Right lobe of liver (tissue), 6 donors: ENCODE measurements at regions not wholly inside any gene's neighbourhood (a gene's known extent, or its start where the extent isn't known, plus 50 kb on each side); places are given as distances from the start of the nearest gene placed in this dataset.

Experiments
- ATAC-seq, 4 donors: fragments of 200-7000 bp; cut with Tn5 transposase; one replicate each; pipeline ENCODE4 v1.9.1; 2020; ENCODE audit warnings: mild to moderate bottlenecking in 4 of 4, moderate library complexity in 4 of 4
- DNase-seq, 3 donors: peaks; one replicate each; pipeline ENCODE4 v3.0.0-alpha.2; 2020
- H3K27ac ChIP-seq, 3 donors: fragments of 200-600 bp; one replicate each; pipeline ENCODE4 v1.8.0; 2022
- H3K27me3 ChIP-seq, 2 donors: fragments of 200-600 bp; one replicate each; pipeline ENCODE4 v1.8.0; 2022
- H3K36me3 ChIP-seq, 4 donors: fragments of 200-600 bp; sonication (generic) in 1 of 4; one replicate each; pipeline versions ENCODE4 v1.5.1 to v1.8.0; 2017 to 2022; ENCODE audit warnings: control low read depth in 1 of 4
- H3K4me1 ChIP-seq, 4 donors: fragments of 200-600 bp; sonication (generic) in 1 of 4; one replicate each; pipeline versions ENCODE4 v1.5.1 to v1.8.0; 2017 to 2022; ENCODE audit warnings: control low read depth in 1 of 4
- H3K4me3 ChIP-seq, 3 donors: fragments of 200-600 bp; one replicate each; pipeline ENCODE4 v1.8.0; 2022
- H3K9me3 ChIP-seq, 4 donors: fragments of 200-600 bp; sonication (generic) in 1 of 4; one replicate each; pipeline versions ENCODE4 v1.5.1 to v1.8.0; 2017 to 2022; ENCODE audit warnings: control low read depth in 1 of 4
- POLR2A ChIP-seq: fragments of 450-650 bp; IDR thresholded peaks from one replicate; pipeline ENCODE4 v1.6.1; 2017; ENCODE audit warnings: antibody characterized with exemption, mild to moderate bottlenecking
- WGBS: methylation state at CpG from one replicate; pipeline ENCODE4 v1.1.6; 2018; ENCODE audit warnings: low coverage, low lambda C conversion rate; ENCODE audit not compliant: insufficient coverage; ENCODE audit errors: missing lambda C conversion rate; 5-methylcytosine and 5-hydroxymethylcytosine counted together
- intact Hi-C, 2 donors: fragments of 100-400 bp; cut with DNase I; formaldehyde crosslinking; loops; one replicate each; pipeline versions ENCODE4 v1.11.2 to v1.14.1; 2022
- TF ChIP-seq, protein P1 (sequence below), 4 donors: fragments of 200-600 bp in 3 of 4; fragments of 450-650 bp in 1 of 4; IDR thresholded peaks; one replicate each; pipeline versions ENCODE4 v1.5.1 to v1.8.0; 2016 to 2022; ENCODE audit warnings: antibody characterized with exemption in 4 of 4, mild to moderate bottlenecking in 2 of 4
- donor health status: DM: no; HTN: yes; CAD: no.
- donor health status: DM: no; HTN: no; CAD: no.
- donor health status: DM: no; HTN: no; CAD: no.
- donor health status: DM: no; HTN: yes; CAD: no.
- donor health status: DM: no; HTN: yes; CAD: no.

DNA sequence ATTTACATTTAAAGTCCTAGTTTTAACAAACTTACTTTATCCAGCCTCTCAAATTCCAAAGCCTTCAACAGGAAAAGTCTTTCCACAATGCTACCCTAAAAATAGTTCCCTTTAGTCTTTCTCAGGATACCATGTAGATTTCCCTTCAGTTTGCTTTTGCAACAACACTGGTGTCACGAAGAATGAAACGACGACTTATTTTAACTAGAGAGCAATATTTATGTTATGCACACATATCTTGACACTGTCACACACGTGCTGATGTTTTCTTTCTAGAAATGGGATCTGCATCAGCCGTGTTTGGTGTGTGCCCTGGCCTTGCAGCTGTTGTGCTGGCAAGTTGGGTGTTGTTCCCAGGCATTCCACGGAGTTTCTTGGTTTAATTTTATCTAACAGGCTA, 75.5 kb downstream of the SIPA1L2 start:
- no peak for TF ChIP-seq POLR2A
- TF ChIP-seq, protein P1, sequence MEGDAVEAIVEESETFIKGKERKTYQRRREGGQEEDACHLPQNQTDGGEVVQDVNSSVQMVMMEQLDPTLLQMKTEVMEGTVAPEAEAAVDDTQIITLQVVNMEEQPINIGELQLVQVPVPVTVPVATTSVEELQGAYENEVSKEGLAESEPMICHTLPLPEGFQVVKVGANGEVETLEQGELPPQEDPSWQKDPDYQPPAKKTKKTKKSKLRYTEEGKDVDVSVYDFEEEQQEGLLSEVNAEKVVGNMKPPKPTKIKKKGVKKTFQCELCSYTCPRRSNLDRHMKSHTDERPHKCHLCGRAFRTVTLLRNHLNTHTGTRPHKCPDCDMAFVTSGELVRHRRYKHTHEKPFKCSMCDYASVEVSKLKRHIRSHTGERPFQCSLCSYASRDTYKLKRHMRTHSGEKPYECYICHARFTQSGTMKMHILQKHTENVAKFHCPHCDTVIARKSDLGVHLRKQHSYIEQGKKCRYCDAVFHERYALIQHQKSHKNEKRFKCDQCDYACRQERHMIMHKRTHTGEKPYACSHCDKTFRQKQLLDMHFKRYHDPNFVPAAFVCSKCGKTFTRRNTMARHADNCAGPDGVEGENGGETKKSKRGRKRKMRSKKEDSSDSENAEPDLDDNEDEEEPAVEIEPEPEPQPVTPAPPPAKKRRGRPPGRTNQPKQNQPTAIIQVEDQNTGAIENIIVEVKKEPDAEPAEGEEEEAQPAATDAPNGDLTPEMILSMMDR (IDR thresholded peaks at IDR 0.05), result no peak
- Histone ChIP-seq H3K27ac (no peak overlapping the region), H3K9me3 (no peaks in the 10 kb centered on the region), H3K36me3 (no peaks in the 10 kb centered on the region), H3K4me1 (no peaks in the 10 kb centered on the region), H3K4me3 (no peak overlapping the region), H3K27me3 (no peaks in the 10 kb centered on the region)
- WGBS, result 75% methylated on average over 6 of the region's 6 CpGs
- DNase-seq (no peak), ATAC-seq (no peak)
- intact Hi-C loops, result no loop called here

DNA sequence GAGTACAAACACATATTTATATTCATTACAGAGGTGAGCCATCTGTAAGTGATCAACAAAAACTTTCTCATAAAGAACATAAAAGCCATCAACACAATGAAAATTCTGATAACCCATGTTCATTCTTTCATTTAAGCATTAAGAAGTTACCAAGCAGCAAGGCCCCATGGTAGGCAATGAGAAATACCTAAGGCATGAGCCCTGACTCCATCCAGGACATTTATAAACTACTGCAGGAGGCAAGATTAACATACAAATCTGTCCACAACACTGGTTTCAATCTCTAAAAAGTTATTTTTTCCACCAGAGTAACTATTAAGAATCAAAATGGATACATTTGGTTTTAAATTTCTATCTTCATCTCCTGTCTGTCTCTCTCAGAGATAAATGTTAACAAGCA, 76.1 kb downstream of the SIPA1L2 start:
- DNase-seq (no peak), ATAC-seq (no peak)
- no peaks in the 10 kb centered on the region for H3K27me3 ChIP-seq
- intact Hi-C loops, result no loop called here
- no peaks in the 10 kb centered on the region for H3K36me3 ChIP-seq
- H3K4me3 ChIP-seq, result no peak overlapping the region
- no peak overlapping the region for H3K27ac ChIP-seq
- no peaks in the 10 kb centered on the region for H3K9me3 ChIP-seq
- TF ChIP-seq, protein P1 (IDR thresholded peaks at IDR 0.05), result no peak
- no peak for TF ChIP-seq POLR2A
- no peaks in the 10 kb centered on the region for H3K4me1 ChIP-seq

DNA sequence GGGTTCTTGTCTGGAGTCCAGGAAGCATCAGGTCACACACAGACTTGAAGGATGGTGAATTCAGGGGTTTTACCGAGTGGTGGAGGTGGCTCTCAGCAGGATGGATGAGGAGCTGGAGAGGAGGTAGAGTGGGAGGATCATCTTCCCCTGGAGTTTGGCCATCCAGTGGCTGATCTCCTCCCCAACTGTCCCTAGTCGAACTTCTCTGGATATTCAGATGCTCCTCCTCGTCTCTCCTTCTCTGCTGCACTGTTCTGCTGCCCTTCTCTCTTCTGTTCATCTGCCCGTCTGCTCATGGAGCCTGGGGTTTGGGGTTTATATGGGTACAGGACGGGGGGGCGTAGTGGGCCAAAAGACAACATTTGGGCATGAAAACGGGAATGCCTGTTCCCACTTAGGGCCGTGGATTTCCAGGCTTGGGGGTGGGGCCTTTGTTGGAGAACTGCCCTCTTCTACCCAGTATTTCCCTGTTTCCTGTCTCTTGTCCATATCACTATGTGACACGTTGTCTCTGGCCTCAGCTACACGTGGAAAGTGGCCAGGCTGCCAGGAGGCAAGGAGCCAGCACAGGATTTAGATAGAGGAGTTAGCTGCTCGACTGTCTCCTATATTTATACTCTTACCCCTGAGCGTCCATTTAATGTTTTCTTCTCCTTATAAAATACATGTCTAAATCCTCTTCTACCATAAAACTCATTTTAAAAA, 76.7 kb downstream of the SIPA1L2 start:
- no peaks in the 10 kb centered on the region for H3K27me3 ChIP-seq
- WGBS, result 55% methylated on average over 11 of the region's 12 CpGs
- no peaks in the 10 kb centered on the region for H3K4me1 ChIP-seq
- H3K9me3 ChIP-seq, result no peaks in the 10 kb centered on the region
- H3K27ac ChIP-seq, result no peak overlapping the region
- DNase-seq (peak; percentile 54 to 63 (median 60)), ATAC-seq (peak; percentile 54 to 79 (median 77))
- no peak overlapping the region for H3K4me3 ChIP-seq
- no peaks in the 10 kb centered on the region for H3K36me3 ChIP-seq
- TF ChIP-seq POLR2A, result no peak
- TF ChIP-seq, protein P1 (IDR thresholded peaks at IDR 0.05), result no peak
- intact Hi-C loops, result no loop called here

DNA sequence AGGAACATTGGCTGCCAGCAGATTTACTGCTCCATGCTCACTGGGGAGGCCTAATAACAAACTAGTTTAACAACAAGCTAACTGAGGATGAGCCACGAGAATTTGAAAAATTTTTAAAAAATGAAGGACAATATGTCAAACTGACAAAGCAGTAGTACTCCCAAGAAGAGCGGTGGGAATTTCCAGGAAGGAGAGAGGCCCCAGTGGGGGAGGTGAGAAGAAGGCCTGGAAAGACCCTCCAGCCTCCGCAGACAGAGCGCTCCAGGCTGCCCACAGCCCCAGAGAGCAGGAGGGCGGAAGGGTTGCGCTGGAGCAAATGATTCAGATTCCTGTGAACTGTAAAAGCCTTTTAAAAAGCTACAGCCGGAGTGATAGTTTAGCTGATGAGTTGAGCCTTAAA, 78.5 kb downstream of the SIPA1L2 start:
- intact Hi-C loops, result no loop called here

More for the DNA sequence above, 78.5 kb downstream of the SIPA1L2 start:
- TF ChIP-seq POLR2A, result no peak
- TF ChIP-seq, protein P1 (IDR thresholded peaks at IDR 0.05), result no peak
- Histone ChIP-seq H3K27ac (no peak overlapping the region), H3K4me1 (no peaks in the 10 kb centered on the region), H3K9me3 (no peaks in the 10 kb centered on the region), H3K36me3 (no peaks in the 10 kb centered on the region), H3K4me3 (no peak overlapping the region), H3K27me3 (no peaks in the 10 kb centered on the region)
- ATAC-seq (no peak), DNase-seq (no peak)
- WGBS, result 87% methylated on average over 7 of the region's 7 CpGs
